HG03469 (cell line): ENCODE measurements at regions not wholly inside any gene's neighbourhood (a gene's known extent, or its start where the extent isn't known, plus 50 kb on each side); places are given as distances from the start of the nearest gene placed in this dataset.
"Not testable (repeated sequence)": the region's sequence is repeated elsewhere in the genome, so short reads cannot be mapped to it uniquely, and the experiment has no call there.

Experiments
- ATAC-seq: cut with Tn5 transposase; IDR thresholded peaks from one replicate; pipeline ENCODE4 v1.9.1; 2021; ENCODE audit warnings: mild to moderate bottlenecking, moderate library complexity, moderate number of reproducible peaks; ENCODE audit not compliant: unreplicated experiment

GRCh38 chr13:109297628-109298027, 488.8 kb downstream of the IRS2 start:
- no peak for ATAC-seq

- ATAC-seq, result no peak
These were observed 493.2 kb downstream of the IRS2 start for GRCh38 chr13:109293166-109293565.

GRCh38 chr13:109288151-109288709, 498.2 kb downstream of the IRS2 start:
- ATAC-seq, result no peak

GRCh38 chr13:109287553-109287952, 498.8 kb downstream of the IRS2 start:
- ATAC-seq, result no peak

GRCh38 chr13:109285586-109285985, 500.8 kb downstream of the IRS2 start:
- ATAC-seq, result no peak

- no peak for ATAC-seq
These were observed 504.3 kb downstream of the IRS2 start for GRCh38 chr13:109281903-109282635.

GRCh38 chr13:109281017-109281902, 505.1 kb downstream of the IRS2 start:
- no peak for ATAC-seq

GRCh38 chr13:109276261-109276660, 510.1 kb downstream of the IRS2 start:
- ATAC-seq, result no peak

GRCh38 chr13:109275852-109276251, 510.5 kb downstream of the IRS2 start:
- no peak for ATAC-seq

GRCh38 chr13:109275139-109275745, 511.1 kb downstream of the IRS2 start:
- ATAC-seq, result no peak

GRCh38 chr13:109274188-109274821, 512.1 kb downstream of the IRS2 start:
- no peak for ATAC-seq

GRCh38 chr13:109273326-109273751, 513.0 kb downstream of the IRS2 start:
- ATAC-seq, result no peak

- ATAC-seq, result no peak
These were observed 513.6 kb downstream of the IRS2 start for GRCh38 chr13:109272595-109273325.

GRCh38 chr13:109271555-109272541, 514.5 kb downstream of the IRS2 start:
- ATAC-seq, result no peak

- no peak for ATAC-seq
These were observed 515.3 kb downstream of the IRS2 start for GRCh38 chr13:109271061-109271460.

- ATAC-seq, result not testable (repeated sequence)
These were observed 517.0 kb downstream of the IRS2 start for GRCh38 chr13:109269381-109269780.

- ATAC-seq, result not testable (repeated sequence)
These were observed 517.9 kb downstream of the IRS2 start for GRCh38 chr13:109268492-109268891.

GRCh38 chr13:109267400-109267799, 519.0 kb downstream of the IRS2 start:
- ATAC-seq, result not testable (repeated sequence)

GRCh38 chr13:109265438-109265742, 521.0 kb downstream of the IRS2 start:
- ATAC-seq, result not testable (repeated sequence)
